Gastrocnemius medialis (tissue), 4 donors: ENCODE measurements at regions not wholly inside any gene's neighbourhood (a gene's known extent, or its start where the extent isn't known, plus 50 kb on each side); places are given as distances from the start of the nearest gene placed in this dataset.
"Not testable (repeated sequence)": the region's sequence is repeated elsewhere in the genome, so short reads cannot be mapped to it uniquely, and the experiment has no call there.

Experiments used
- ATAC-seq, 2 donors: fragments of 150-250 bp; one replicate each; pipeline ENCODE4 v1.9.1; 2016
- DNase-seq, 2 donors: peaks; one replicate each; pipeline ENCODE4 v3.0.0-alpha.2; 2019
- H3K27ac ChIP-seq, 4 donors: fragments of 200-600 bp; sonication (generic); 1 replicate in 1 of 4; 2 replicates in 3 of 4; pipeline ENCODE4 v1.5.1; 2016 to 2018; ENCODE audit warnings: mild to moderate bottlenecking in 2 of 4, moderate library complexity in 1 of 4
- H3K27me3 ChIP-seq, 3 donors: fragments of 200-600 bp; sonication (generic) in 2 of 3; 1 replicate in 1 of 3; 2 replicates in 2 of 3; pipeline versions ENCODE4 v1.5.1 to v1.6.0; 2016 to 2019; ENCODE audit warnings: mild to moderate bottlenecking in 1 of 3, moderate library complexity in 1 of 3
- H3K36me3 ChIP-seq, 2 donors: fragments of 200-600 bp; sonication (generic) in 1 of 2; one replicate each; pipeline ENCODE4 v1.5.1; 2017 to 2018
- H3K4me1 ChIP-seq, 2 donors: fragments of 200-600 bp; sonication (generic) in 1 of 2; one replicate each; pipeline ENCODE4 v1.5.1; 2016 to 2017; ENCODE audit warnings: mild to moderate bottlenecking in 2 of 2
- H3K4me3 ChIP-seq, 4 donors: fragments of 200-600 bp; sonication (generic) in 3 of 4; 1 replicate in 1 of 4; 2 replicates in 3 of 4; pipeline ENCODE4 v1.5.1; 2016 to 2019; ENCODE audit warnings: mild to moderate bottlenecking in 2 of 4
- H3K9me3 ChIP-seq, 3 donors: fragments of 200-600 bp; sonication (generic) in 2 of 3; 1 replicate in 1 of 3; 2 replicates in 2 of 3; pipeline ENCODE4 v1.5.1; 2016 to 2019
- POLR2A ChIP-seq, 2 donors: fragments of 450-650 bp; IDR thresholded peaks; one replicate each; pipeline ENCODE4 v1.6.1; 2017; ENCODE audit warnings: antibody characterized with exemption in 2 of 2, mild to moderate bottlenecking in 2 of 2, moderate library complexity in 2 of 2
- in situ Hi-C, 4 donors: fragments of 200-750 bp; cut with MboI; loops; one replicate each; pipeline versions ENCODE4 v1.15.0 to v1.8.0; 2017; ENCODE audit warnings: low sequenced_read_pairs in 4 of 4
- intact Hi-C: fragments of 100-400 bp; cut with DNase I; formaldehyde crosslinking; loops from one replicate; pipeline ENCODE4 v1.15.1; 2023; ENCODE audit warnings: low total_unique reads
- TF ChIP-seq, protein P1 (sequence below), 5 experiments: fragments of 450-650 bp in 3 of 5; fragments of 200-600 bp in 2 of 5; sonication (generic) in 2 of 5; IDR thresholded peaks in 4 of 5; conservative IDR thresholded peaks in 1 of 5; 1 replicate in 4 of 5; 2 replicates in 1 of 5; pipeline ENCODE4 v1.5.1; 2016 to 2019; ENCODE audit warnings: antibody characterized with exemption in 5 of 5, mild to moderate bottlenecking in 3 of 5, moderate library complexity in 3 of 5

DNA sequence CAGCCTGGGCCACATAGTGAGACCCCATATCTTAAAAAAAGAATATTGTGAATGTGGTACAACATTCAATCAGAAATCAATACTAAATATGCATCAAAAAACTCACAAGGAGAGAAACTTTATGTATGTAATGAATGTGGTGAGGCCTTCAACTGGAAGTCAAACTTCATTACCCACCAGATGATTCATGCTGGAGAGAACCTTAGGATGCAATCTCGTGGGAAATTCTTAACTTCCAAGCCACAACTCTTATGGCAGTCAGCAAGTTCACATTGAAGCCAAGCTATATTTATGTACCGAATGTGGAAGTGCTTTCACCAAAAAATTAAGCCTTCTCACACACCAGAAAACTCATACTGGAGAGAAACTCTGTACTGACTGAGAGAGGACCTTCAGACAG lies 84.5 kb upstream of the UXT start:
- no peak for DNase-seq
- Histone ChIP-seq H3K4me1 (no peaks in the 10 kb centered on the region), H3K9me3 (no peaks in the 10 kb centered on the region), H3K4me3 (no peak overlapping the region), H3K27me3 (no peaks in the 10 kb centered on the region), H3K36me3 (no peaks in the 10 kb centered on the region), H3K27ac (no peak overlapping the region)
- no peak for ATAC-seq
- TF ChIP-seq, protein P1, sequence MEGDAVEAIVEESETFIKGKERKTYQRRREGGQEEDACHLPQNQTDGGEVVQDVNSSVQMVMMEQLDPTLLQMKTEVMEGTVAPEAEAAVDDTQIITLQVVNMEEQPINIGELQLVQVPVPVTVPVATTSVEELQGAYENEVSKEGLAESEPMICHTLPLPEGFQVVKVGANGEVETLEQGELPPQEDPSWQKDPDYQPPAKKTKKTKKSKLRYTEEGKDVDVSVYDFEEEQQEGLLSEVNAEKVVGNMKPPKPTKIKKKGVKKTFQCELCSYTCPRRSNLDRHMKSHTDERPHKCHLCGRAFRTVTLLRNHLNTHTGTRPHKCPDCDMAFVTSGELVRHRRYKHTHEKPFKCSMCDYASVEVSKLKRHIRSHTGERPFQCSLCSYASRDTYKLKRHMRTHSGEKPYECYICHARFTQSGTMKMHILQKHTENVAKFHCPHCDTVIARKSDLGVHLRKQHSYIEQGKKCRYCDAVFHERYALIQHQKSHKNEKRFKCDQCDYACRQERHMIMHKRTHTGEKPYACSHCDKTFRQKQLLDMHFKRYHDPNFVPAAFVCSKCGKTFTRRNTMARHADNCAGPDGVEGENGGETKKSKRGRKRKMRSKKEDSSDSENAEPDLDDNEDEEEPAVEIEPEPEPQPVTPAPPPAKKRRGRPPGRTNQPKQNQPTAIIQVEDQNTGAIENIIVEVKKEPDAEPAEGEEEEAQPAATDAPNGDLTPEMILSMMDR (IDR thresholded peaks at IDR 0.05 in 4 of 5, conservative IDR thresholded peaks at IDR 0.05 in 1 of 5): no peak
- TF ChIP-seq POLR2A (IDR thresholded peaks at IDR 0.05): no peak
- in situ Hi-C loops (no loop called here), intact Hi-C loops (no loop called here)

GRCh38 chrX:47738870-47739269 lies 79.9 kb upstream of the UXT start:
- intact Hi-C loops: not testable (repeated sequence)

GRCh38 chrX:47723689-47724088 lies 64.7 kb upstream of the UXT start:
- Histone ChIP-seq H3K36me3 (no peaks in the 10 kb centered on the region), H3K4me1 (no peaks in the 10 kb centered on the region), H3K4me3 (no peak overlapping the region), H3K9me3 (no peaks in the 10 kb centered on the region), H3K27ac (no peak overlapping the region), H3K27me3 (no peaks in the 10 kb centered on the region)
- ATAC-seq (no peak), DNase-seq (no peak)
- intact Hi-C loops: no loop called here
- TF ChIP-seq, protein P1 (IDR thresholded peaks at IDR 0.05 in 4 of 5, conservative IDR thresholded peaks at IDR 0.05 in 1 of 5): no peak
- no peak for TF ChIP-seq POLR2A (IDR thresholded peaks at IDR 0.05)
- in situ Hi-C loops: no loop called here

More at GRCh38 chrX:47738870-47739269, 79.9 kb upstream of the UXT start:
- H3K27ac ChIP-seq, H3K4me1 ChIP-seq, DNase-seq, H3K36me3 ChIP-seq, H3K9me3 ChIP-seq, H3K27me3 ChIP-seq, in situ Hi-C loops, ATAC-seq, H3K4me3 ChIP-seq: not testable (repeated sequence)

- intact Hi-C loops: no loop called here
- no peak for DNase-seq
- H3K4me3 ChIP-seq: no peak overlapping the region
- H3K27ac ChIP-seq: no peak overlapping the region
- no peak for ATAC-seq
- no peaks in the 10 kb centered on the region for H3K9me3 ChIP-seq
- in situ Hi-C loops: no loop called here
- TF ChIP-seq, protein P1 (IDR thresholded peaks at IDR 0.05 in 4 of 5, conservative IDR thresholded peaks at IDR 0.05 in 1 of 5): no peak
- no peak for TF ChIP-seq POLR2A (IDR thresholded peaks at IDR 0.05)
- no peaks in the 10 kb centered on the region for H3K27me3 ChIP-seq
- H3K4me1 ChIP-seq: no peaks in the 10 kb centered on the region
- no peaks in the 10 kb centered on the region for H3K36me3 ChIP-seq
Measured at GRCh38 chrX:47723083-47723482, 64.1 kb upstream of the UXT start.

GRCh38 chrX:47722260-47722659 lies 63.3 kb upstream of the UXT start:
- in situ Hi-C loops: no loop called here
- Histone ChIP-seq H3K4me3 (no peak overlapping the region), H3K36me3 (no peaks in the 10 kb centered on the region), H3K27me3 (no peaks in the 10 kb centered on the region), H3K27ac (no peak overlapping the region), H3K4me1 (no peaks in the 10 kb centered on the region), H3K9me3 (no peaks in the 10 kb centered on the region)
- DNase-seq (no peak), ATAC-seq (no peak)
- TF ChIP-seq, protein P1 (IDR thresholded peaks at IDR 0.05 in 4 of 5, conservative IDR thresholded peaks at IDR 0.05 in 1 of 5): no peak
- TF ChIP-seq POLR2A (IDR thresholded peaks at IDR 0.05): no peak
- intact Hi-C loops: no loop called here

GRCh38 chrX:47715078-47715477 lies 56.1 kb upstream of the UXT start:
- ATAC-seq, H3K27me3 ChIP-seq, in situ Hi-C loops, H3K4me1 ChIP-seq, DNase-seq, intact Hi-C loops, H3K27ac ChIP-seq, H3K4me3 ChIP-seq, H3K9me3 ChIP-seq, H3K36me3 ChIP-seq: not testable (repeated sequence)

DNA sequence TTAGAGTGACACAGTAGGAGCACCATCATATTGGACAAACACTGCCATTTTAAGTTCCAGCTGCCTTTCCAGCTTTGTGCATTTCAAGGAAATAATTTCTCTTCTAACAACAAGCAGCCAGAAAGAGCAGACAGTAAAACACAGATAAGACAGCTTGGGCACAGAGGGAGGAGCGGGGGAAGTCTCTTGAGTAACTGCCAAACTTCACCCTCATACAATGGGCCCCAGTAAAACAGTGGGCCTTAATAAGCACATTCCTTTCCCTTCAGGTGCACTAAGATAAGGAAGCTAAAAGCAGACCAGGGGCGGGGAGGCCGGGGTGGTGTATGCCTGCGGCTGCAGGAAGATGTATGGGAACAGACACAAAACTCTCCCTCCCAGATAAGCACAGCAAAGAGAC lies 53.7 kb upstream of the UXT start:
- H3K4me3 ChIP-seq, intact Hi-C loops, DNase-seq, H3K27me3 ChIP-seq, in situ Hi-C loops, H3K27ac ChIP-seq, H3K36me3 ChIP-seq, H3K4me1 ChIP-seq, ATAC-seq, H3K9me3 ChIP-seq: not testable (repeated sequence)
